NCI-H1092 treated with DMSO at 0.1 percent for 48 hours (cell line): ENCODE measurements at regions not wholly inside any gene's neighbourhood (a gene's known extent, or its start where the extent isn't known, plus 50 kb on each side); places are given as distances from the start of the nearest gene placed in this dataset.

ENCODE experiments used
- DNase-seq: peaks from one replicate; lab custom pipeline; 2025; lab: John Stamatoyannopoulos, UW

DNA sequence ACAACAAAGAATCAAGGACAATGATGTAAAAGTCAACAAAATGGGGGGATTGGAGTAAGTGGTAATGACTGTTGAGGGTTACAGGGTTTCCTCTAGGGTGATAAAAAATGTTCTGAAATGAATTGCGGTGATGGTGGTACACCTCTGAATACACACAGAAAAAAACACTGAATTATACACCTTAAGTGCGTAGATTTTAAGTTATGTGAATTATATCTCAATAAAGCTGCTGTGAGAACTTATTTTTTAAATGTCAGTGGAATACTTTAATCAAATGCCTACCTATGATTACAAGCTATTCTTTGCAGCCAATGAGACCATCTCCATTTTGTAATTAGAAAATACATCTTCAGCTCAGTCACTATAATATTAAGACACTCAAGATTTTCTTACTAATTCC lies 53.5 kb downstream of the ZNF608 start:
- no peak for DNase-seq

DNA sequence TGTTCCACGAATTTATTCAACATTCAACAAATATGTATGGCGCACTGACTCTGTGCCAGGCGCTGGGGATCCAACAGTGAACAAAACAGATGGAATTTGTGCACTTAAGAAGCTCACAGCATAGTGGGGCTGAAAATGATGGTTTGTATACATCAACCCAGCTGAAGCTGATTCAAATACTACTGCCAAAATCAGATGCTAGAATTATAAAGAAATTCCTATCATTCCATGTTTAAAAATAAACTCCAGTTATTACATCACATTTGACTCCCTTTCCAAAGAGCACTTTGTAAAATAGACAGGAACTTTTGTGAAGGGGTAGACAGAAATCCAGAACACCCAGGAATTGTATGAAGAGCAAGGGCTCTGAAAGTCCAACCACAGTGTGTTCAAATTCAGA lies 54.1 kb downstream of the ZNF608 start:
- no peak for DNase-seq

DNA sequence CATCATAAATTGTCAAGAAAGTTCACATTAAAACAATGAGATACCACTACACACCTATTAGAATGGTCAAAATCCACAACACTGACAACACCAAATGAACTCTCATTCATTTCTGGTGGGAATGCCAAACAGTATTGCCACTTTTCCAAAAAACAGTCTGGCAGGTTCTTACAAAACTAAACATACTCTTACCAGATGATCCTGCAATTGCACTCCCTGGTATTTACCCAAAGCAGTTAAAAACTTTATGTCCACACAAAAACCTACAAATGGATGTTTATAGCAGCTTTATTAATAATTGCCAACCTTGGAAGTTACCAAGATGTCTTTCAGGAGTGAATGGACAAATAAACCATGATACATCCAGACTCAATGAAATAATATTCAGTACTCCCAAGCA lies 56.8 kb downstream of the ZNF608 start:
- no peak for DNase-seq

DNA sequence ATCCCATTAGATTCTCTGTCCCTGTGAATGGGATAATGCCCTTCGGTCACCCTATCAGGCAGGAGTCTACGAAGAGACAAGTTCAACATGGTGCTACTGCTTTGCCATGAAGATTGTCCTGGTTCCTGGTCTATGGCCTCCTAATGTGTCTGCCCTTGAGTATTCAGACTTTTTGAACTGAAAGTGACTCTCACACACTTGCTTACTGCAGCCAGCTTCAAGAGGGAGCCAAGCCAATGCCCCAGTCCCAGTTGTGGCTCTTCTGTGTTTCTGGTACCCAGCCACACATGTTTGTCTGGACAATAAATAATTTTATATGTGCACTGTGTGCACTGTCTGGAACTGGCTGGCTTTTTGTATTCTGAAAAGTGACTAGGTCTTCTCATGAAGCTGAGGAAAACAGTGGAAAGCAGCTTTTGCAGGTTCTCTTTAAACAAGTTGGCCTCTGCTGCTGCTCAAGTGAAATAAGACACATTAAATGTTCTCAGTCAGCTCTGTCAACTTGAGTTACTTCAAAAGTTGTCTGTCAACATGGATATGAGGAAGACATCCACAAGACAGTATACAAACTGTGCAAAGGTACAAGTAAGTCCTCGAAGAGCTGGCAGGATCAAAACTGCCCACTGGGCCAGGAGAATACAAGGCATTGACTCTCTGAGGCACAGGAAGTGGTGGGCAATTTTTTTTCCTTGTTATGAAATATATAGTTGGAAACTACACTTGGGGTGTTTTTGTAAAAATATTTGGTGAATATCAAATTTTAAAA lies 60.0 kb downstream of the ZNF608 start:
- no peak for DNase-seq

DNA sequence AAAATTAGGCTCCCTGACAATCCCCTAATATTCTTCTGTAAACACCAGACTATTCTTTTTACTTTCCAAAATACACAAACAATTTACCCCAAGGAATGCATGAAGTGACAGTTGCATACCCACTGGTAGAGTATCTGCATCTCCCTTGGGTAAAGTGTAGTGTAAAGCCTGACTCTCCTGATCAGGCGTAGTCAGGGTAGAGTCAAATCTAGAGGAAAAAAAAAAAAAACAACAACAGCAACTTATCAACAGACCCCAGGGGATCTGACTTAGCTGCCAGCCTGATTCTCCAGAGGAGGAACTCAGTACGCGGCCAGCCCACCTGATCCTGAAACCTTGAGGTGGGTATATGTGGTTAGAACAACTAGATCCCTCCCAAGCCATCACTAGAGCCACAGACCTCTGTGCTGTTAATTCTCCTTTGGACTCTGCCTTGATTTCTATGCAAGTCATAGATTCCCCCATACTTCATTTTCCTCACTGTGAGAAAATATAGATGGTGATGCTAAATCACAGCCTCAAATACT lies 61.0 kb downstream of the ZNF608 start:
- no peak for DNase-seq

DNA sequence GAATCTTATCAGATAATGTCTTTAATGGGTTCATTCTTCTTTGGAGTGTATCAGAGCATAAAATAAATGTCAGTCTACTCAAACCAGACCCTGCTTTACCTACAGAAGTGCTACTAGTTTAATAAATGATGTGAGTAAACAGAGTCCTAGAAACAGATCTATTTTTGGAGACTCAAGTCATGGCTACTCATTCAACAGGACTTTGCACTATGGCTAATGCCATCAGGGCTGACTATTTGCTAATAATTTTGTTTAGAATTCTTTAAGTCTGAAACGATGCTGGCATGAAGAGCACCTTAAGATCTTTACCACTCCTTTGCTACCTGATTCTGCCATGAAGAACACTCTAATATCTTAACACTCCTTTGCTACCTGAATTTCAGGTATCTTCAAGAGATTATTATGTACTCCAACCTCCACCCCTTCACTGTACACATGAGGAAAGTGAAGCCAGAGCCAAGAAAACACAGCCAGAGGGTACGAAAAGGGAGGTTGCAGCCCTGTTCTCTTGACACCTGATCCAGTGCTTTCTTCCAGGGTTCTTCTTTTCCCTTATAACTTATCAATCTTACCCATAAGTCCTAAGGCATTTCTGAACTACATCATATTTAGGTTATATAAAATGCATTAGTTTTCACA lies 62.4 kb downstream of the ZNF608 start:
- no peak for DNase-seq

DNA sequence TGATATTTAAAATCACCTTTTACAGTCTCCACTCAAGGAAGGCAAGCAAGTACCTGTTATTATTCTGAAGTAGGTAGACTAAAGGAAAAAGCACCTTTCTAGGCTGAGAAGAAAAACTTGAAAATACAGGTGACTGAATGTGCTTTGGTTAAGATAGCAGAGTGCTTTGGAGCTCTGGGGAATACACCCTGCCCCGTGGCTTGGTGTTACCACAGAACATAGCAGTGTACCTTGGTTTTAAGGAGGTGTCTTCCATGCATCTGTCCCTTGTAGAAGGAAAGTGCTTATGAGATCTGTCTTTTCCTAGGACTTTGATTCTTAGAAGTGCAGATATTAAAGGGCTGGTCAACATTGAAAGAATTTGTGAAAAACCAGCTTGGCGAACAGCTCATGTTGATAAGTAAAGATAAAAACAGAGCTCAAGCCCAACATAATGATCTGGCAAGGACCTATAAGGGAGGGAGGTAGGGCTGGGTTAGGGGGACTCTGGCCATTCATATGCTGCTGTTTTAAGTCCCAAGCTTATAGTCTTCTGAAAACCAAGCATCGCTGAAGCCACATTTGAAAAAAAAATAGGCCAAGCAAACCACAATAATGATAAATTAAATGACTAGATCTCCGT lies 66.8 kb downstream of the ZNF608 start:
- DNase-seq, result no peak

DNA sequence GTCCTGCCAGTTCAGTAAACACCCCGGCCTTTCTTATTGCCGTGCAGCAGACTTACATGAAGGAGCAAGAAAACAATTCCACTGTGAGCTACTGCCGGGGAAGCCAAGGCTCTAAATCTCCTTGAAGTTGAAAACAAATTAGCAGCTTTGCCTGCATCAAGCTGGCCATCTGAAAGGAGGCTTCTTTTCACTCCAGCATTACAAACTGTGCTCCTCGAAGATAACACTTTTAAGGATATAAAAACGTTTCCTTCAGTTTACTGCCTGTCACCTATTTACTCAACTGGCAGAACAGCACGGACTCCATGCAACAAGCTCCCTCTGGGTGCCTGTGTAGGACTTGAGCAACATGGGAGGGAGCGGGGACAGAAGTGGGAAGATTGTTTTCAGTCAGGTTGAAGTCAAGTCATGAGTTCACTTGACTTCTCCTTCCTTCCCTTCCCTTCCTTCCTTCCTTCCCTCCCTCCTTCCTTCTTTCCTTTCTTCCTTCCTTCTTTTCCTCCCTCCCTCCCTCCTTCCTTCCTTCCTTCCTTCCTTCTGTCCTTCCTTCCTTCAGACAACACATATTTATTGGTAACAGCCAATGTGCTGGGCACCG lies 67.4 kb downstream of the ZNF608 start:
- no peak for DNase-seq

DNA sequence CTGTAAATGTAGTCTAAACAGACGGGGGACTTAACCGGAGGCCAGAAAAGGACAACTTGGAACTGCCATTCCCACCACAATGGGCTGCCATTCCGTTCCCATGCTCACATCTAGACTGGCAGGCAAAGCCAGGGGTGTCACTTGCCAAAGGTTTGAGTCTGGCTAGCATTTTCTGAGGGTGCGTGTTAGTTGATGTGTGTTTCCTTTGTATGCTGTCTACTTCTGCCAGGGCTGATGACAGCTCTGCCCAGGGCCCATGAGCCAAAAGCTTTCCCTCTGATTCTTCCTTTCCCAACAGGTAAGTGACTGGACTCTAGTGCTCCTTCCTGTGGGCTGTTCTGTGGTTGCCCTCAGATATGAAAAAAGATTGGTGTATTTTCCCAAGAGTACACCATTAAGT lies 68.0 kb downstream of the ZNF608 start:
- no peak for DNase-seq

DNA sequence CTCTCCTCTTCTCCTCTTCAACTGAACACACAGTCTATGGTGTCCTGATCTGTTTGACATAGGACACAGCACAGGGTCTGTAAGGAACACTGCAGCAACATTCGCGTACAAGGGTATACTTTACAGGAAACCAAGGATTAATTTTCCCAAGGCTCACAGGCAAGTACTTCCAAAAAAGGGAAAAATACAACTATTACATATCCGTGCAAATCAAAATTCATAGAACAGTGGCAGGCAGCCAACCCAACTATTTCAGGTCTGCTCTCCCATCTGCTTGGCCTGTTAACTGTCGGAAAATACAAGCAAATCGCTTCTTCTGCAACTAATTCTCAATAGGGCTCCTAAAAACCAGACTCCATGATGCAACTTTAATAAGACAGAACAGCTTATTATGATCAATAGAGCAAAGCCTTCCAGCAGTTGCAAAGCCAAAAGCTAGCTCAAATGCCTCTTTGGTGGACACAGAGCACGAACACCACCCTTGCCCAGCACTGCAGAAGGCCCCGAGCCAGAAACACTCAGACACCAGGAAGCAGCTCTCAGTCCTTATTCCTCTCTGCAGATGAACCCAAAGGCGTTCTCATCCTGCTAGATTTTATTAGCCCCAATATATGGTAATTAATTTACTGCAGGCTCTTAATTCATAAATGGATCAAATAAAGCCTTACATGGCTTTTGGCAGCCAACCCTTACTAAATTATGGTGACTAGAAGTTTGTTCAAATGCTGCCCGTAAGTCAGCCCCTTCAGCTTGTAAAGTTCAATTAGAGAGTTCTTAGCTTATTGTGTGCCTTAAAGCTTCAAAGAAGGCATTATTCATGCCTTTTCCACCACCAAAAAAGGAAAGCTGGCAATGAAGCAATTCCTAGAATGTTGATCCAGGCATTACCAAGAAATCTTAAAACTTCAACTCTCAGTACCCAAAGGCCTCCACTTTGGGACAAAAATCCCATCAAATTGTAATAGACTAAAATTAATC lies 68.8 kb downstream of the ZNF608 start:
- DNase-seq, result peak; percentile 61

DNA sequence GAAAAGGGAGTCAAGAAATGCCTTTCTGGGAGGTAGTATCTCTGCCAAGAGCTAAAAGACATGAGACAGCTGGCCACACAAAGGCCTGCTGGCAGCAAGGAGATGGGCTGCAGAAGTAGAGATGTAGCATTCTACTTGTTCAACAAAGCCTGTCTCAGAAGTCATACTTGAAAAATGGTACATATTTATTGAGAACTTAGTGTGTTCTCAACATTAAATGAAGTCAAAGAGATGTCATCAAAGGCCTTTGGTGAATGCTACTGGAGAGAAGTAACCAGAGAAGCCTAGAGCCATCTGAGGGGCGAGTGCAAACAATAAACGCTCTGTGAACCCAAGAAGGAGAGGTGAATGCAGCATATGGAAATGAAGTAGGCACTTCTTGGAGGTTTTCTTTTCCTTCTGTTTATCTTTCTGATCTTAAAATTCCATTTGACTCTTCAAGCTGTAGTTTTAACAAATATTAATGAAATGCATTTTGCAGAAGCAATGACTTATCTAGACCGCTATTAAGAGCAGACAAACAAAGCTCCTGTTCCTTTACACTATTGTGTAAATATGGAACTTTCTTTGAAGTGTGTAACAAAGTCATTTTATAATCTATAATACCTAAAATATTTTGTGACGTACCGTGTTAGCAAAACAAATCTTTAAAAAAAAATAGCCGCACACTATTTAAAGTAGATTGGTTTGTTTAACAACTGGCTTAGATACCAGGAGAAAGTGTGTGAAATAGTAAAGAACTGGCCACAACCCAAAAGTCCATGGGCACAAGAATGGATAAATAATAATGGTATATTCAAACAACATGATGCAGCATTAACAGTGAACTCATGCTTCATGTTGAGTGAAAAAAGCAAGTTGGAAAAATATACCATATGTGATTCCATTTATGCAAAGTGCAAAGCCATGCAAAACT lies 70.2 kb downstream of the ZNF608 start:
- no peak for DNase-seq

DNA sequence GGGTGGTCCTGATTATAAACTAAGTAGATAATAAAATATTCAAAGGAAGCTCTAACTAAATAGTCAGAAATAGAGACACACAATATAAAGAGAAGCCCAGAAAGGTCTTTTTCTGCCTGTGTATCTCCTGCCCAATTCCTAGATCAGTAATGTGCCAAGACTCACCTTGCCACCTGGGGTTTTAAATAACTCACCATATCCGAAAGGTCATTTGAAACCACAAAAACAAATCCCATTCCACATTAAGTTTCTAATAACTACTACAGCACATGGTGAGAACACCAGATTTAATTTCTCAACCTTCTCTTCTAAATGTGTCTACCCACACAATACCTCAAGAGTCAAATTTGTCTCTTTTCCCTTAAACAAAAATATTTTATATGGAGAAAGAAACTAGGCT lies 75.2 kb downstream of the ZNF608 start:
- DNase-seq, result no peak

DNA sequence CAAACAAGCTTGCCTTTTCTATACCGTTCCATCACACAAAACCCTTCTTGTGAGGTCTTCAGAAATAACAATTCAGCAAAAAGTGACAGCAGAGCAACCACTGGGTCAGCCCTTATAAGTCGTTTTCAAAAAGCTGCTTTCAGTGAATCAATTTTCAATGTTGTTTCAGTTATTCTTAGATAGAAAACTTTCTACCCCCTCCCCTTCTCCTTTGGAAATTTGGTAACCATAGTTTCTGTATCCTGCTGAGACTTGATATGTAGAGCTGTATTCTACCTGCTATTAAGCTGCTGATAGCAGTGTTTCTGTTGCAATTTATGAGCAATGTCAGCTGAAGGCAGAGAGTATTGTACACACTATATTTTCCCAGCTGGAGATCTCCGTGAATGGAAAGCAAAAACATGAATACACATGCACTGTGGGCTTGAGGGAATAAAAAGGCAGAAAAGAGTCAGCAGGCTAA lies 75.7 kb downstream of the ZNF608 start:
- DNase-seq, result peak; percentile 43

DNA sequence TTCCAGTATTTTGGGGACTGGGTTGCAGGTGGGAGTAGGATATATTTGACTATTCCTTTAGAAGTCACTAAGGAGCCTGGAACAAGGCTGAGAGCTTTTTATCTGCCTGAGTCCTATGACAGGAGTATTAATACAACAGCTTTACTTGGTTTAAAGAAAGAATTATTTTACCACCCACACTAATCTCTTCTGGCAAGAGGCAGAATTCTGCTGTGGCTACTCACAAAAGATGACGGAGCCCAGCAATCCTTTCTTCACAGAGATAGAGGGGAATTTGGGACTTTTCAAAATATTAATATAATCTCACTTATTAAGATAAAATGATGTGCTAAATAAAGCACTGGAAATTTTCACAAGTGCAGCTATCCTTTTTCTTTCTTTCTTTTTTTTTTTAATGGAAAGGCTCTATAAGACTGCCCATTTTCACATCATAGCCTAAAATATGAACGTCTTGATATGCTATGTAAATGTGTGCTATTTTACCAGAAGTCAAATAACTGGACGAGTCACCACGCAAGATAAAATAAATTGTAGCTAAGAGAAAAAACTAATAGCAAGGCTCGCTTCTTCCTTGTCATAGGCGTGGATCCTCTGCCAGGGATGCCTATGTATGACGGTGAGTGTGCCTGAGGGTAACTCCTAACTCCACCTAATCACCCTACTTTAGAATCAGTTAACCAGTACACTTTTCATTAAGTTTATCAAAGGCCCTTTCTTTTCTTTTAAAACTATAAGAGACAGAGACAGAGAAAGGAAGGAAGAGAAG lies 76.3 kb downstream of the ZNF608 start:
- DNase-seq, result no peak

DNA sequence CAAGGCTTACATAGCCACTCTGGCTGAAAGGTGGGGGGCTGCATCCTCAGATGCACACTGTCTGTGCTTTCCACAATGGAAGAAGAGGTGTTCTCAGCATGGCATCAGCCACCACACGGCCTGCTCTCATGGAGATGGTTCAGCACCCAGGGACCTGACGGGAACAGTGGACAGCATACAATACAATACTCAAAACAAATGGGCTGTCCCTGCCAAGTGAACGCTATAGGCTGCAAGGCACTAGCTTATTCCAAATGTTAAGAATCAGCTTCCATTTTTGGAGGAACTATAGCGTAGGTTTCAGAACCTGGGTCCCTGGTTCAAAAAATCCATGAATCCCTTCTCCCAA lies 77.2 kb downstream of the ZNF608 start:
- DNase-seq, result no peak

DNA sequence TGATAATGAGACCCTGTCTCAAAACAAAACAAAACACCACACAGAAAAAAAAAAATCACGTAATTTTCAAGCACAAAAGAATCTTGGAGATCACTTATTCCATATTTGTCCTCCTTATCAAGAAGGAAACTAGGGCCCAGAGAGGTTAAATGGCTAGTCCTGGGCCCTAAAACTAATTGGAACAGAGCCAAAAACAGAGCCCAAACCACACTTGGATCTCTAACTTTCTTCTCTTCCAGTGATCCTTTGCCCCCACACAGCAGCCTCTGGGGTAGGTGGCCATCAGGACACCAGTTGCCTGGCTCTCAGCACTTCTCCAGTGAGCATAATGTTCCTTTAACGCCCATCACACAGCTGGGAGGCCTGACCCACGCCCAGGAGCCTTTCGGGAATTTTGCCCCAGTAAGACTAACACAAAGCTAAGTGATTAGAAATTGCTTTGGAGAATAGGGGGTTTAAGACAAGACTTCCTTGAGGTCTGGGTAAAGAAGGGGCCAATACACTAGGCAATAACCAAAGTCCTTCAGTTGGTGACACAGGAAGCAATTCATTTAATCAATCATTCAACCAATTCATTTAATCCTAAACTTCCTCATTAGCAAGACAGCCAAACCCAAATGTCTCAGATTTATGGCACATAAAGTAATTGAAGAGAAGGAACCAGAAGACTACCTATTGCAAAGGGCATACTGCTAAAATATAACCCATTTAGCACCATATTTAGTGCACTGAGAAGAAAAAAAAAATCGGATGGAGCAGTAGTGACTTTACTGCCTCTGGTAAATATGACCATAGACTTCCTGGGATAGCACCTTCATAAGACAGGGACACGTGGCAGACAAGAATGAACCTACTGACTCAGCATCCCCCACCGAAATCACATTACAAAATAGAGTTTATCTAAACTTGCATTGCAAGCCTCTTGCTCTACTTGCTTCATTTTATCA lies 77.8 kb downstream of the ZNF608 start:
- DNase-seq, result no peak

DNA sequence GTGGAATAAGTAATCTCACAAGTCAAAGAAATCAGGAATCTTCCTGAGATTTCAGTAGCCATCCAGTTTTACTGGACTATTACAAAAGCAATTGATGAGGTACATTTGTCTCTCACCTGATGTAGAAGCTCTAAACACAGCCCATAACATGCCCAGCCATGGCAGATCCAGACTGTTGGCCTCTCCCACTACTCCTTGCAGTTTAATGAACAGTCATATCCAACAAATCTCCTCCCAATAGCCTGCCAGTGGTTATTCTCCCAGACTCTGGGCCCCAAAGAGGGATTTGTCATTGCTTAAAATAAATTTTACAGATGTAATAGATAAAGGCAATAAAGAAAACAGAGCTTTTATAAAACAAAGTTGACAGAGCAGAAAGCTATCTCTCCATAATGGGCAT lies 80.8 kb downstream of the ZNF608 start:
- DNase-seq, result no peak

DNA sequence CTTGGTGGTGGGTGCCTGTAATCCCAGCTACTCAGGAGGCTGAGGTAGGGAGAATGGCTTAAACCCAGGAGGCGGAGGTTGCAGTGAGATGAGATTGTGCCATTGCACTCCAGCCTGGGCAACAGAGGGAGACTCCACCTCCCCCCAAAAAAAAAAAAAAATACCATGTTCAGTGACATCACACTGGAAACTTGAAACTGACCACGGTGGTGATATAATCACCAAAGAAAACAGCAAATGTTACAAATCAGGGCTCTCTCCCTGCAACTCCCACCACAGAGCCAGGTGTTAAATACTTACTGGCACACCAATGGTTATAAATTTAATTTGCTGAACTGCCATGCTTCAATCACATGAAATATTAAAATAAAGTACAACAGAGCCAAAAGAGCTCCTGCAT lies 81.4 kb downstream of the ZNF608 start:
- no peak for DNase-seq

DNA sequence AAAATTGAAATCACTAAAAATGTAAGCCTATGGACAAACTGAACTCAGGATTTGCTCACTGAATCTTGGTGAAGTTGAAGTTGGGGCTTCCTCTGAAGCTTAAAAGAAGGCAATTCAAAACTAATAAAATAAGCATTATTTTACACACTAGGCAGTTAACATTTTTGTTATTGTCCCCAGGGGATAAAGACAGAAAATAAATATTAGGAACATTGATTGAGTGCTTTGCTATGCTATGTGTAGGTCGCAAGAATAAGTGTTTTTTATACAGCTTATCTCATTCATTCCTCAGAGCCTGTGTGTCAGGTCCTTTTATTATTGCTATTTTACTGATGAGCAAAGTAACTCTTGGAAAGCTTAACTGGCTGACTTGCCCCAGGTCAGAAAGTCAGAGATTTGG lies 82.2 kb downstream of the ZNF608 start:
- no peak for DNase-seq
